HCEC 1CT (cell line): ENCODE measurements at regions not wholly inside any gene's neighbourhood (a gene's known extent, or its start where the extent isn't known, plus 50 kb on each side); places are given as distances from the start of the nearest gene placed in this dataset.
"Not testable (repeated sequence)": the region's sequence is repeated elsewhere in the genome, so short reads cannot be mapped to it uniquely, and the experiment has no call there.

Source experiments
- DNase-seq: peaks from one replicate; pipeline ENCODE4 v3.0.0-alpha.2; 2017

- DNase-seq = peak; percentile 52
Observed at GRCh38 chr21:35512346-35512745, 463.2 kb upstream of the RUNX1 start.

DNA sequence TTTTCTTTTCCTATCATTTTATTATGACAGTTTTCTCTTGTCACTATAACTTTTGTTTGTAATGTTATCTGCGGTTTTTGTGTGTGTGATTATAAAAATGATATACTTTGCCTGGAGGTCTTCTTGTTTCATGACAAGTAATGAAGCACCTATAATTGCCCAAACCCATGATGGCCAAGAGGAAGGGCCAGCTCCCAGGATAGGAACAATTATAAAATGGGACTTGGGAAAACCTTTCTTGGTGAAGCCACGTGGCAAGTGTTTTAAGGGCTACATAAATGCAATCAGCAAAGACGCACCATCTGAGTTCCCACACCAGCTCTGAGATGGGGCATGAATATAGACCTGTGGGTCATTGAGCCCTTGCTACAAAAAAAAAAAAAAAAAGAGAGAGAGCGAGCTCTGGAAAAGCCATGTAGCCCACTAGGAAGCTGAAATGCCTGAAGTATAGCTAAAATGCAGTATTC is 462.6 kb upstream of the RUNX1 start:
- DNase-seq = peak; percentile 30

DNA sequence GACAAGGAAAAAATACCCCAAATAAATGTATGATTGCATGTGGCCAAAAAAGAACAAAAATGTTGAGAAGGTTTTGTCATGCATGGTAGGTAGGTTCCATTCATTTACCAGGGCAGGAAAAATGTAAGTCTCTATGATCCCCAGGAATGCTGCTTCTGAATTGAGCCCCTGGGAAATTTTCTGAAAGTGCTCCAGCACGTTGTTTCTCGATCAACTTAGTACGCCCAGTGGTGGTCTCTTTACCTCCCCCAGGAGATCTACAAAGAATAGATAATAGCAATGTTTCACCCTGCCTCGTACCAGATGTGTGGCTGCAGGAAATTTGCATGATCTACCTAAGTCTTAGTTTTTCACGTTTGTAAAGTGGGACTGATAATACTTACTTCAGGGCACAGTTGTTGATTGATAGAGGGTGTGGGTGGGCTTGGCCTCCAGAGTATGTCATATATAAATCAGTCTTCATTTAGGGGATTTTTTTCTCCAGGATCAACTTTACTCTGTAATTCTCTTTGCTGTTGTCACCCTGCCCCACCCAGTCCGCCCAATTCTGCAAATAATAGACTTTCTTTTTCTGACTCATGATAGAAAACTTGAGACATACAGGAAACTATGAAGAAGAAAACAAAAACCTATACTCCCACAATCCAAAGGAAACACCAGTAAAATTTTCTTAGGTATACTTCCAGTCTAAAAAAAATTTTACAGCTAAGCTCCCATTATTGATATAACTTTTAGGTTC is 462.0 kb upstream of the RUNX1 start:
- DNase-seq = peak; percentile 42

DNA sequence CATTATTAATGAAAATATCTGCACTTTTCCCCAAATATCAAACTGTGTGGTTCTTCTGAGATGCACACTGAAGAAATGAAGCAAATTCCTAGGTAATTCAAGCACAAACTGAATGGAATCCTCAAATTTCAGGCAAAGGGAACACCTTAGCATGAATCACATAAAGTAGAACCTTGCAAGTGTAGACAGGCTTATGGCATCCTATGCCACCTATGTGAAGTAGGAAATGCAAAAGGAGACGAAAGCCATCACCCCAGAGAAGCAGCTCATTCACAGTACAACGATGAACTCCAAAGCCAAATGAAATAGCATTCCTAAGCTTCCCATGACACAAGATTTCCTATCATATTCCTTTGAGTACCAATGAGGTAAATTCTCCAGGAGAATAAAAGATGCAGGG is 461.2 kb upstream of the RUNX1 start:
- no peak for DNase-seq

DNA sequence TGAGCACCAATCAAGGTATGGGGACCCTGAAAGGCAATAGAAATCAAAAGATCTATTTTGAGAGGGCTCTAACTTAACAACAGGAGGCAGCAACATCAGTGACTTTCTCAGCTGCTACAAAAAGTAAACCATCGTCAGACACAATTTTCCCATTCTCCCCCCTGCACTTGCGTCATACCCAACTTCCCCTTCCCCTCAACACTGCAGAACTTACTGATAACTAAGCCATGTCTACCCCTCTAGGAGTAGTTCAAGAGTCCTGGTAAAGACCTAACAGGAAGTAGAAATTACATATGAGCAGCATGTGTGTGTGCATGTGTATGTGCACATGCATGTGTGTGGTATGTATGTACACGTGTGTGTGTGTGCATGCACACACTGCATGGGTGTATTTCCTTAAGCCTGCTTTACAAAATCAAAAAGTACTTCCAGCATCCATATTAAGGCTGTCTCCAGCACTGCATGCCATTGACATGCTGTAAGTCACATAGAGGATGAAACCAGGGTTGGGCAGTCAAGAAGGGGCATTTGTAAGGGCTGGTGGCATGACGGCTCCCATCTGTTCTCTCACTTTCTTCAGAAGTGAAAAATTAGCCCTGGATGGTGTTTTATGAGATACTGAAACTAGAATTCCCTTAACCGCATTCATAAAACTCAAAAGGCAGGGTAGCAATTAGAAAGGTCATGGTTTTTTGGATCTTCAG is 460.1 kb upstream of the RUNX1 start:
- no peak for DNase-seq

DNA sequence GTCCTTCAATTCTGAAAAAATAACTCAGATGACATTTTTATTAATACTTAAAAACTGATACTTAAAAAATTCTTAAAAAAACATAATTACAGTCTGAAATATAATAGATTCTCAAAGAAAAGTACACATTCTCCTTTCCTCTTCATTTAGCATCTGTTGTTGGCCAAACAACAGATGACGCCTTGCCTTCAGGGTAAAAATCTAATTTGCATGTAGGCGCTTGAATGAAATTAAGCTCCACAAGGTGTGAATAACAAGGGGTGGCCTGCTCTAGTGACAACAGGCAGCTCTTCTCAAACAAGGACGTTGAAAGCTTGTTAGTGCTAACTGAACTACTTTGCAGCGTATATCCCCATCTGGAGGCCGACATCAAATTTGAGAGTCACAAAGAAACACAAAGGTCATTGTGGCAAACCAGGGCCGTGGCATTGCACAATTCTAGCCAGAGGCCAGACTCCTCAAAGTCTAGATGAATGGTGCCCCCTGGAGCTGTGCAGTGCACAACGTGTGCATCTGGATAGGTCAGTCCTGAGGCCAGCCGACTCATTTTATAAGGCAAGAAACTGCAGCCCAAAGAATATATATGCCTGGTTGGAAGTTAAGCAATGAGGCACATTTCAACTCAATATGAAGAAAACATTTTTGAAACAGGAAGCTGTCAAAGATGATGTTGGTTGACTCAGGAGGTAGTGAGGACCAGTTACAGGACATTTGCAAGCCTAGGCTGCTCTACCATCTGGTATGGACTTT is 459.2 kb upstream of the RUNX1 start:
- DNase-seq = peak; percentile 92

GRCh38 chr21:35507181-35507759 is 458.2 kb upstream of the RUNX1 start:
- DNase-seq = no peak

DNA sequence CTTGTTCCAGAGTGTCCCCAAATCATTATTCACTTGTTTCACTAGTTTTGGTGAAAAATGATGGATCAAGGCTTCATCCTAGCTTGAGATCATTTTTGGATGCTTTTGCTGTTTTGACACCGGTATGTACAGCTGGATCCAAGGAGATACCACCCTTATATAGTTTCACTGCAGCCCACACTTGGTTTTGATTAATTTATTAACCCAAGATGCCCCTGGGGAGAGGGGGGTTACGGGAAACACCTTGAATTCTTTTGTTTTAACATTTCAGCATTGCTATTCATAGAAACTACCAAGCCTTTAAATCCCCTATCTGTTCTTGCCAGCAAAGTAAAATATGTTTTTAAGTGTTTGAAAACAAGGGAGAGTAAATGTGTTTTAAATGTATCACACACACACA is 457.7 kb upstream of the RUNX1 start:
- no peak for DNase-seq

DNA sequence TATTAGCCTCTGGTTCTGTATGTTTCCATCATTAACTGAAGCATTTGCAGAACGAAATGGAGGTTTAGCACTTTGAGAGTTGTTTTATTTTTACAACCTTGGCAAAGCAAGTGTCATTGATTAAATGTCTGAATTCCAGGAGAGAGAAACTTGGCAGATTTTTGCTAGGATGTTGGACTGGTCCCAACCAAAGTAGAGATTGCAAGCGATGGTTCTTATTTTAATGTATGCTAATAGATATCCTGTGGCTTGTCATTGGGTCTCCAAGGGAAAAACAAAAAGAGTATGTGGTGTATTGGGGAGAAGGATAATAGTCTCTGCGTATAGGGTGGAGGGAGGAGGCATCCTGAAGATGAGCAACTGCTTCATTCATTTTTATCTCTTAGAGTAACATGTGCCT is 457.2 kb upstream of the RUNX1 start:
- no peak for DNase-seq

DNA sequence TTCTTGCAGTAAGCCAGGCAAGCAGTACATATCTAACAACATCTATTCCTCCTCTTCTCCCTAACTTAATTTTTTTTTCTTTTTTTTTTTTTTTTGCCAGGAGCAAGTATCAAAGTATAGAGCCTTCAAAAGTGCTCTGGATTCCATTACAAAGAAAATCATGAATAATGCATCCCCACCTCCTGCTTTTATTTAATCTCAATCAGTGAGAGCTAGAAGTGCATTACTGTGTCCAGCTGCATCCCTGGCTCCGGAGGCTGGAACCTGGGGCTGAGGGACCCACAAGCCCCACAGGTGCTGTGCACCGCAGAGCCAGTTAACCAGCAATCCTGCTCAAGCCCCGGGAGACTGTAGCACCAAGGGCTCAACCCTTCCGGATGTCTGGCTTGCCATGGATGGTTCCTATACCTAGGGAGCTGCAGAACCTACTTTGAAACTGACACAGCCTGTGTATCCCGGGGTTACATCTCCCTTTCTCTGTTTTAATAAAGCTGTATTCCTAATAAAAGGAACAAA is 455.9 kb upstream of the RUNX1 start:
- no peak for DNase-seq

- DNase-seq = no peak
Observed at GRCh38 chr21:35504277-35504676, 455.2 kb upstream of the RUNX1 start.

- no peak for DNase-seq
Observed at GRCh38 chr21:35503671-35504070, 454.6 kb upstream of the RUNX1 start.

DNA sequence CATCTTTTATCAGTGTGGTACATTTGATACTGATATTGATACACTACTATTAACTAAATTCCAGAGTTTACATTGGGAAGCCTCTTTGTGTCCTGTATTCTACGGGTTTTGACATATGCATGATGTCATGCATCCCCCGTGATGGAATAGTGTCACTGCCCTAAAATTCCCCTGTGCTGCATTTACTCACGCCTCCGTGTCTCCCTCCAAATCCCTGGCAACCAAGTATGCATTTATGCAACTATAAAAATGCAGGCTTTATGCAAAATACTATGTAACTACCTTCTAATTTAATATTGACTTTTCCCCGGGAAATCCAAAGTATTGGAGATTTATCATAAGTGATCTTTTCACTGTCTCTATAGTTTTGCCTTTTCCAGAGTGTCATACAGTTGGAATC is 453.7 kb upstream of the RUNX1 start:
- no peak for DNase-seq

DNA sequence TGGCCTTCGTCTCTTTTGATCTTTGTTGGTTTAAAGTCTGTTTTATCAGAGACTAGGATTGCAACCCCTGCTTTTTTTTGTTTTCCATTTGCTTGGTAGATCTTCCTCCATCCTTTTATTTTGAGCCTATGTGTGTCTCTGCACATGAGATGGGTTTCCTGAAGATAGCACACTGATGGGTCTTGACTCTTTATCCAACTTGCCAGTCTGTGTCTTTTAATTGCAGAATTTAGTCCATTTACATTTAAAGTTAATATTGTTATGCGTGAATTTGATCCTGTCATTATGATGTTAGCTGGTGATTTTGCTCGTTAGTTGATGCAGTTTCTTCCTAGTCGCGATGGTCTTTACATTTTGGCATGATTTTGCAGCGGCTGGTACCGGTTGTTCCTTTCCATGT is 448.4 kb upstream of the RUNX1 start:
- DNase-seq = not testable (repeated sequence)

GRCh38 chr21:35491920-35492678 is 443.0 kb upstream of the RUNX1 start:
- no peak for DNase-seq

DNA sequence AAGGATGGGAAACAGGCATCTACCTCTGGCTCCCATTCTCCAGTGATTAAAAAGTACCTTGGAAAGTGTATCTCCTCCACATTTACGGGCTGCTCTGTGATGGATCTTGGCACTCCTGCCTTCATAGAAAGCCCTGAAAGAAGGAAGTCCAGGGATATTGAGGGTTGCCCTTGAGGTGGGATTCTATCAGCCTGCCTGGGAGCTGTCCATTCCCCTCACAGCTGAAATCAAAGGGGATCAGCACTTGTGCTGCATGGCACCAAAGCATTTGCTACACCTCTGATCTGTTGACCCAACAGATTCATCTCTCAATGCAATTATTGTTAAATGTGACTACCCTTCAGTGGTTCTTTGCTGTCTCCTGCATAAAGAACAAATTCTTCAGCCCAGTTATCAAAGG is 442.0 kb upstream of the RUNX1 start:
- no peak for DNase-seq

- DNase-seq = no peak
Observed at GRCh38 chr21:35489389-35489980, 440.4 kb upstream of the RUNX1 start.

- DNase-seq = no peak
Observed at GRCh38 chr21:35488946-35489345, 439.8 kb upstream of the RUNX1 start.

DNA sequence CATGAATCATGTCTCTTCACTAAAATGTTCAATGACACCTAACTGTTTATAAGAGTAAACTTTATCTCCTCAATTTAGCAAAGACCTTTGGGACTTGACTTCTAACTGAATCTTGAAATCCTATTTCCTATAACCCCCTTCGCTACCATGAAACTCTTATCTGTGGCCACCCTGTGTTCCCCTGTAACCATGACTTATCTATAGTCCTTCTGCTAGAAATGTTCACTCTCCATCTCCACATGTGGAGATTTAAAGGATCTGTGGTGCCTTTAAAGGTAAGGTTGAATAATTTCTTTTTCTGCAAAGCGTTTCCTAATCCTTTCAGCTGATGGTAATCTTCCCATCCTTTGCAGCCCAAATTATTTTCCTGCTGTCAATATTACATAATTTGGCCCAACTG is 436.3 kb upstream of the RUNX1 start:
- DNase-seq = no peak

- no peak for DNase-seq
Observed at GRCh38 chr21:35484851-35485250, 435.7 kb upstream of the RUNX1 start.

GRCh38 chr21:35484032-35484431 is 434.9 kb upstream of the RUNX1 start:
- no peak for DNase-seq
